Naive B cell (primary cell): ENCODE measurements at regions not wholly inside any gene's neighbourhood (a gene's known extent, or its start where the extent isn't known, plus 50 kb on each side); places are given as distances from the start of the nearest gene placed in this dataset.

Experiments
- ATAC-seq, 2 donors: fragments of 150-1000 bp; cut with Tn5 transposase; 2 replicates each; pipeline ENCODE4 v1.10.0; 2021; ENCODE audit warnings: low read depth in 2 of 2, mild to moderate bottlenecking in 2 of 2, moderate library complexity in 2 of 2
- DNase-seq: peaks from one replicate; pipeline ENCODE4 v3.0.0; 2022
- H3K27ac Mint-ChIP-seq, 6 donors: one replicate each; pipeline ENCODE4 v1.8.0; 2020 to 2022; ENCODE audit warnings: mild to moderate bottlenecking in 6 of 6, mixed read lengths in 6 of 6, moderate library complexity in 5 of 6, inconsistent platforms in 2 of 6
- H3K27me3 Mint-ChIP-seq, 3 donors: one replicate each; pipeline ENCODE4 v1.8.0; 2021 to 2022; ENCODE audit warnings: mixed read lengths in 3 of 3, mild to moderate bottlenecking in 1 of 3
- H3K36me3 Mint-ChIP-seq, 2 donors: one replicate each; pipeline ENCODE4 v1.8.0; 2020 to 2022; ENCODE audit warnings: mixed read lengths in 2 of 2, inconsistent platforms in 1 of 2, mild to moderate bottlenecking in 1 of 2
- H3K4me1 Mint-ChIP-seq, 3 donors: one replicate each; pipeline ENCODE4 v1.8.0; 2020 to 2022; ENCODE audit warnings: mixed read lengths in 3 of 3, inconsistent platforms in 1 of 3, mild to moderate bottlenecking in 1 of 3, moderate library complexity in 1 of 3
- H3K4me3 Mint-ChIP-seq, 8 donors: one replicate each; pipeline ENCODE4 v1.8.0; 2020 to 2022; ENCODE audit warnings: mild to moderate bottlenecking in 8 of 8, mixed read lengths in 8 of 8, moderate library complexity in 8 of 8, inconsistent platforms in 2 of 8
- H3K9me3 Mint-ChIP-seq, 7 donors: one replicate each; pipeline ENCODE4 v1.8.0; 2020 to 2022; ENCODE audit warnings: mixed read lengths in 7 of 7, mild to moderate bottlenecking in 5 of 7, inconsistent platforms in 2 of 7, moderate library complexity in 1 of 7

- no peak overlapping the region for H3K4me3 Mint-ChIP-seq
- ATAC-seq (no peak), DNase-seq (no peak)
- H3K9me3 Mint-ChIP-seq: no peaks in the 10 kb centered on the region
- H3K27ac Mint-ChIP-seq: no peak overlapping the region
- peaks cover 0 to 12% (median 5%) of the 10 kb centered on the region in 3 donors for H3K27me3 Mint-ChIP-seq
- no peaks in the 10 kb centered on the region for H3K4me1 Mint-ChIP-seq
- no peaks in the 10 kb centered on the region for H3K36me3 Mint-ChIP-seq
Measured at GRCh38 chr5:163607256-163607655, 101.8 kb downstream of the MAT2B start.

- DNase-seq: no peak
- H3K4me3 Mint-ChIP-seq: no peak overlapping the region
- no peaks in the 10 kb centered on the region for H3K4me1 Mint-ChIP-seq
- ATAC-seq: no peak
- H3K27me3 Mint-ChIP-seq: peaks cover 4 to 12% (median 5%) of the 10 kb centered on the region in 3 donors
- no peaks in the 10 kb centered on the region for H3K36me3 Mint-ChIP-seq
- H3K27ac Mint-ChIP-seq: no peak overlapping the region
- H3K9me3 Mint-ChIP-seq: no peaks in the 10 kb centered on the region
Measured at GRCh38 chr5:163608621-163609020, 103.2 kb downstream of the MAT2B start.

- no peak for ATAC-seq
- H3K27me3 Mint-ChIP-seq: peaks cover 5 to 12% (median 9%) of the 10 kb centered on the region in 3 donors
- no peaks in the 10 kb centered on the region for H3K9me3 Mint-ChIP-seq
- no peak for DNase-seq
- no peak overlapping the region for H3K27ac Mint-ChIP-seq
- no peak overlapping the region for H3K4me3 Mint-ChIP-seq
- no peaks in the 10 kb centered on the region for H3K4me1 Mint-ChIP-seq
- H3K36me3 Mint-ChIP-seq: no peaks in the 10 kb centered on the region
Measured at GRCh38 chr5:163609910-163610309, 104.5 kb downstream of the MAT2B start.

- Mint-ChIP-seq H3K9me3 (no peaks in the 10 kb centered on the region), H3K36me3 (no peaks in the 10 kb centered on the region), H3K27me3 (peaks cover 0 to 11% (median 9%) of the 10 kb centered on the region in 3 donors), H3K4me3 (no peak overlapping the region), H3K27ac (no peak overlapping the region), H3K4me1 (no peaks in the 10 kb centered on the region)
- no peak for DNase-seq
- ATAC-seq: no peak
Measured at GRCh38 chr5:163612358-163613149, 107.1 kb downstream of the MAT2B start.

- ATAC-seq: no peak
- H3K9me3 Mint-ChIP-seq: no peaks in the 10 kb centered on the region
- peaks cover 0 to 11% (median 9%) of the 10 kb centered on the region in 3 donors for H3K27me3 Mint-ChIP-seq
- no peak overlapping the region for H3K27ac Mint-ChIP-seq
- no peaks in the 10 kb centered on the region for H3K36me3 Mint-ChIP-seq
- DNase-seq: no peak
- no peaks in the 10 kb centered on the region for H3K4me1 Mint-ChIP-seq
- H3K4me3 Mint-ChIP-seq: no peak overlapping the region
Measured at GRCh38 chr5:163613150-163613442, 107.7 kb downstream of the MAT2B start.

- peaks cover 0 to 9% (median 7%) of the 10 kb centered on the region in 3 donors for H3K27me3 Mint-ChIP-seq
- no peaks in the 10 kb centered on the region for H3K4me1 Mint-ChIP-seq
- no peak overlapping the region for H3K4me3 Mint-ChIP-seq
- no peaks in the 10 kb centered on the region for H3K9me3 Mint-ChIP-seq
- ATAC-seq (no peak), DNase-seq (no peak)
- H3K36me3 Mint-ChIP-seq: no peaks in the 10 kb centered on the region
- no peak overlapping the region for H3K27ac Mint-ChIP-seq
Measured at GRCh38 chr5:163614787-163615186, 109.4 kb downstream of the MAT2B start.

GRCh38 chr5:163619273-163619934 lies 114.0 kb downstream of the MAT2B start:
- Mint-ChIP-seq H3K4me1 (no peaks in the 10 kb centered on the region), H3K27ac (no peak overlapping the region), H3K9me3 (no peaks in the 10 kb centered on the region), H3K27me3 (peaks cover 0 to 7% (median 6%) of the 10 kb centered on the region in 3 donors), H3K36me3 (no peaks in the 10 kb centered on the region), H3K4me3 (no peak overlapping the region)
- no peak for DNase-seq
- ATAC-seq: no peak

GRCh38 chr5:163619951-163620350 lies 114.5 kb downstream of the MAT2B start:
- H3K27me3 Mint-ChIP-seq: peaks cover 0 to 7% (median 6%) of the 10 kb centered on the region in 3 donors
- DNase-seq (no peak), ATAC-seq (no peak)
- H3K36me3 Mint-ChIP-seq: no peaks in the 10 kb centered on the region
- no peak overlapping the region for H3K27ac Mint-ChIP-seq
- no peak overlapping the region for H3K4me3 Mint-ChIP-seq
- H3K4me1 Mint-ChIP-seq: no peaks in the 10 kb centered on the region
- no peaks in the 10 kb centered on the region for H3K9me3 Mint-ChIP-seq

- no peaks in the 10 kb centered on the region for H3K9me3 Mint-ChIP-seq
- H3K4me3 Mint-ChIP-seq: no peak overlapping the region
- no peak overlapping the region for H3K27ac Mint-ChIP-seq
- no peak for ATAC-seq
- peaks cover 0 to 6% (median 0%) of the 10 kb centered on the region in 3 donors for H3K27me3 Mint-ChIP-seq
- H3K4me1 Mint-ChIP-seq: no peaks in the 10 kb centered on the region
- DNase-seq: no peak
- H3K36me3 Mint-ChIP-seq: no peaks in the 10 kb centered on the region
Measured at GRCh38 chr5:163622799-163623198, 117.4 kb downstream of the MAT2B start.

GRCh38 chr5:163623524-163623923 lies 118.1 kb downstream of the MAT2B start:
- H3K36me3 Mint-ChIP-seq: no peaks in the 10 kb centered on the region
- no peak overlapping the region for H3K4me3 Mint-ChIP-seq
- no peak for ATAC-seq
- H3K9me3 Mint-ChIP-seq: no peaks in the 10 kb centered on the region
- peaks cover 0 to 6% (median 0%) of the 10 kb centered on the region in 3 donors for H3K27me3 Mint-ChIP-seq
- no peak for DNase-seq
- no peak overlapping the region for H3K27ac Mint-ChIP-seq
- H3K4me1 Mint-ChIP-seq: no peaks in the 10 kb centered on the region

- no peak overlapping the region for H3K27ac Mint-ChIP-seq
- H3K4me1 Mint-ChIP-seq: no peaks in the 10 kb centered on the region
- no peaks in the 10 kb centered on the region for H3K36me3 Mint-ChIP-seq
- H3K4me3 Mint-ChIP-seq: no peak overlapping the region
- DNase-seq: no peak
- H3K27me3 Mint-ChIP-seq: peaks cover 0 to 6% (median 0%) of the 10 kb centered on the region in 3 donors
- ATAC-seq: no peak
- H3K9me3 Mint-ChIP-seq: no peaks in the 10 kb centered on the region
Measured at GRCh38 chr5:163623986-163624385, 118.6 kb downstream of the MAT2B start.

- H3K9me3 Mint-ChIP-seq: no peaks in the 10 kb centered on the region
- H3K27ac Mint-ChIP-seq: no peak overlapping the region
- no peak for ATAC-seq
- H3K36me3 Mint-ChIP-seq: no peaks in the 10 kb centered on the region
- no peak for DNase-seq
- no peak overlapping the region for H3K4me3 Mint-ChIP-seq
- H3K27me3 Mint-ChIP-seq: peaks cover 0 to 6% (median 0%) of the 10 kb centered on the region in 3 donors
- H3K4me1 Mint-ChIP-seq: no peaks in the 10 kb centered on the region
Measured at GRCh38 chr5:163624431-163624830, 119.0 kb downstream of the MAT2B start.

GRCh38 chr5:163626904-163627434 lies 121.5 kb downstream of the MAT2B start:
- H3K27me3 Mint-ChIP-seq: peaks cover 0 to 6% (median 3%) of the 10 kb centered on the region in 3 donors
- peaks cover 0 to 5% of the 10 kb centered on the region in 2 donors for H3K36me3 Mint-ChIP-seq
- peaks cover 0 to 7% (median 0%) of the 10 kb centered on the region in 7 donors for H3K9me3 Mint-ChIP-seq
- ATAC-seq (no peak), DNase-seq (no peak)
- no peaks in the 10 kb centered on the region for H3K4me1 Mint-ChIP-seq
- H3K4me3 Mint-ChIP-seq: no peak overlapping the region
- H3K27ac Mint-ChIP-seq: no peak overlapping the region

GRCh38 chr5:163631856-163632255 lies 126.4 kb downstream of the MAT2B start:
- peaks cover 0 to 5% of the 10 kb centered on the region in 2 donors for H3K36me3 Mint-ChIP-seq
- no peak overlapping the region for H3K27ac Mint-ChIP-seq
- peaks cover 0 to 14% (median 11%) of the 10 kb centered on the region in 3 donors for H3K27me3 Mint-ChIP-seq
- DNase-seq (no peak), ATAC-seq (no peak)
- peaks cover 0 to 7% (median 0%) of the 10 kb centered on the region in 7 donors for H3K9me3 Mint-ChIP-seq
- no peak overlapping the region for H3K4me3 Mint-ChIP-seq
- H3K4me1 Mint-ChIP-seq: no peaks in the 10 kb centered on the region
